ENCODE measurements at regions not wholly inside any gene's neighbourhood (a gene's known extent, or its start where the extent isn't known, plus 50 kb on each side); places are given as distances from the start of the nearest gene placed in this dataset.

DNA sequence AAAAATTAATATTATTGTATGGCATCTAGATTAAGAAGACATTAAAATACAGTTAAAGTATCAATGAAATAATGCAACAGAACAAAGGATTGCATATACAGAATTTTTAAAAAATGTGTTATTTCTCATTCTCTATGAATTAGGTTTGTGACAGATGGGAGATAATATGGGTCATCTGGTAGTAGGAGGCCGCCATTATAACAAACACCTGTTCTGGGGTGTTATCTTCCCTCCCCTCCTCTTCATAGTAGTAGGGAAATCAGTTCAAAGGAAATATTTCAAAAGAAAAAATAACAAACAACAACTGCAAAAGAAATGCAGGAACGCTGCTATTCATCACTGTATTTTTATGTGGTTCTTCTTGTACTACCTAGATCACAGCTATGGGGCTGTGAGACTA is 187.0 kb upstream of the ATP2B1 start:
- DNase-seq: no peak

DNA sequence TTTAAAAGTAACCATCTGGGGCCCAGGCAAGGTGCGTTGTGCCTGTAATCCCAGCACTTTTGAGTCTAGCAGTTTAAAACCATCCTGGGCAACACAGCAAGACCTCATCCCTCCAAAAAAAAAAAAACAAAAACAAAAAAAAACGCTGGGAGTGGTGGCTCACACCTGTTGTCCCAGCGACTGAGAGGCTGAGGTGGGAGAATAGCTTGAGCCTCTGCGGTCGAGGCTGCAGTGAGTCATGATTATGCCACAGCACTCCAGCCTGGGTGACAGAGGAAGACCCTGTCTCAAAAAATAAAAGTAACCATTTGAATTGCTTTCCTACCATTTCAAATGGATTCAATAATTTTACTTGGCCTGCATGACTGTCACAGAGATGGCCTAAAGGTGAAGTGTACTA is 186.5 kb upstream of the ATP2B1 start:
- no peak for DNase-seq

DNA sequence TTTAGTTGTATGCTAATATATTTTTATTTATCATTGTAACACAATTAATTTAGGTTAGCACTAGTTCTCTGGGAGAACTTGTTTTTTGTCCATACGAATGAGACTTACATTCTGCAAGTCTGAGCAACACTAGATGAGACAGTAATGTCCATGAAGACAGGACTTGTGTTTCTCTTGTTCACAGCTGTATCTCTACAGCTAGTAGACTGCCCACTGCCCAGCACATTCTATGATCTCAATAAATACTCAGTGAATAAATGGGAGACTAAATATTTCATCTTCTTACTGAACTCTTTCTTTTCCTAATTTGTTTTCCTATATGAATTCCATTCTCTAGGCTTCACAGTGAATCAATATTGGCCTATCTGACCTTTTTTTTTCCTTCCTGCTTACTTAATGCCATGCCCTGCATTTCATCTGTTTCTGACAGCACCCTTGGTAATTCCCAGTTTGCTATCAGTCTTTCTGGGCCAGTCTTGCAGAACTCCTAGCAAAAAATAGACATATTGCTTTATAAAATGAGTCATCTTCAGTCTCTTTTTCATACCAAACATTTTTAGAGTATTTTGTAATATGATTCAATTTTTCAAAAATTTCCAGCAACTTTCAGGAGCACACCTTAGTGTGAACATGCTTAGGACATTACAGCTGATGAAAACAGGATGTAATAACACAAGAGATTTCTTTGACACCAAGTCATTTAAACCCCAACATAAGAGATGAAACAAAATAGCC is 185.5 kb upstream of the ATP2B1 start:
- DNase-seq: no peak

DNA sequence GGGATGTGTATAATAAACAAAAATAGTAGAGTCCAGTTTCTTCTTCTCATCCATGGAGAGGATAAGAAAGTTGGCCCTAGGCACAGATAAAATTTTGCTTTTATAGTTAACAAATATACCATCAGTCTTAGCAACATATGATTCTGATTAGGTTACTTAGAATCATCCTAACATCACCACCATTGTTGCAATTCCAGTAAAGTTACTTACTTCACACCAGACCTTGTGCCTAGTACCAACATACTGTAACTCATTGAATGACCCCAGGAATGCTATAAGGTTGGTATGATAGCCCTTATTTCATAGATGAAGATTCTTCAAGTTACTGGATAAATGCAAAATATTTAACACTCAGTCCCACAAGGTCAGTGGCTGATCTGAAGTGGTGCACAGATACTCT is 183.8 kb upstream of the ATP2B1 start:
- DNase-seq: no peak

DNA sequence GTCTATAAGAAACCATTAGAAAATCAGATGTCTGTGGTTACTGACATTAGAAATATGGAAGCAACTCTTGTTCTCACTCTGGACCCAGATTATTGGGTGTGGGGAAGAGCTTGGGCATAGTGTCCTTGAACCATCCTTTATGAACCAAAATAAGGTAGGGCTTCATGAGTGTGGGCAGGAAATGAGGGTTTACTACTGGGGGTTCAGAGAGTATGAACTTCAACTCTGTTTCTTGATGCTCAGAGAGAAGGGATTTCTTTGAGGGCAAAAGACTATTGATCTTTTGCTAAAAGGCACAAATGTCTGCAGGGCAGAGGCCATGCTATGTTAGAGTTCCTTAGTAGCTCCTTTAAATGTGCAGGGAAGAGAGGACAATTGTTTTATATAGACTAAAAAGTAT is 183.3 kb upstream of the ATP2B1 start:
- DNase-seq: no peak

DNA sequence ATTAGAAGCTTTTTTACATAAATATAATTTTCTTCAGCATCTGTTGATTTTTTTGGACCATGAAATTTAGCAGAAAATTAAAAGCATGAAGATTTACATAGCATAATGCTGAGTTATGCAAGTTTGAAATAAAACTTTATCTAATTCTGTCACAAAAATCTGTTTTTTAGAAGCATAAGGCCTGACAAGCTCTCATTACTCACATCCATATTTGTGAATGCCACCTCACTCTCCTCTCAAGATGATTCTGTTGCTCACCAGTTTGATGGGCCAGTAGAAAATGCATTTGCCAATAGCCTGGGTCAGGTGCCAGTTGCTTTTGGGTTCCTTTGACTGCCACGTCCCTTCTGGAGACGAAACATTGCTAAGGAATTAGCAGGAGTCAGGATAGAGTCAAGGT is 181.5 kb upstream of the ATP2B1 start:
- no peak for DNase-seq

DNA sequence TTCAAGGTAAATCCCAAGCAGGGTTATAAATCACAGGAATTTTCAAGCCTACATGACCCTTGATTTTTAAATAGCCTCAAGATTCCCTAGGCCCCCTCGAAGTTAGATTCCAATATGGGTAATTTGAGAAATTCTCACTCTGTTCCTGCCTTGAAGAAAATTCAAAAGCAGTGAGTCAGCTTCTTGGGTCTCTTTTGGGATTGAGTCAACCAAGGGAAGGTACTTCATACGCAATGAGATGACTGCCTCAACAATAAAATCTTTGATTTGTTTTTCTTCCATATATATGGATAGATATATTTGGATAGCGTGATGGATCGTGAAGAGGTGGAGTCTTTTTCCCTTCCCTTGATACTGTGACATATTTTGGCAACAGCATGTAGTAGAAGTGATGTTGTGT is 180.4 kb upstream of the ATP2B1 start:
- DNase-seq: no peak

DNA sequence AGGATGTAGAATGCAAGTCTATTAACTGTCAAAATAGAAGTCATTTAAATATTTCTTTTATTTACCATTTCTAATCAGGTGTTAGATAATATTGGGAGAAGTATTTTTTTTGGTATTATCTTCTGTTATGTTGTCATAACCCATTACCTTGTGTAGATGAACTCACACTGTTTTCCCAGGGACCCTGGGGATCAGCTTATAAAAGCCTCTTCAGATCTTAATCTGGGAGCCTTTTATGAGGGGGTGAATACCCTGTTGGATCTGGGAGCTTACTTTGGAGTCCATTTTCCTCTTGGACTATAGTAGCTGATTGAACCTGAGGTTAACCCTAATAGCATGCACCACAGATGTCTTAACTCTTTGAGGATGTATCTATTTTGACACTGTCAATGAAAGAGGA is 176.3 kb upstream of the ATP2B1 start:
- DNase-seq: no peak

DNA sequence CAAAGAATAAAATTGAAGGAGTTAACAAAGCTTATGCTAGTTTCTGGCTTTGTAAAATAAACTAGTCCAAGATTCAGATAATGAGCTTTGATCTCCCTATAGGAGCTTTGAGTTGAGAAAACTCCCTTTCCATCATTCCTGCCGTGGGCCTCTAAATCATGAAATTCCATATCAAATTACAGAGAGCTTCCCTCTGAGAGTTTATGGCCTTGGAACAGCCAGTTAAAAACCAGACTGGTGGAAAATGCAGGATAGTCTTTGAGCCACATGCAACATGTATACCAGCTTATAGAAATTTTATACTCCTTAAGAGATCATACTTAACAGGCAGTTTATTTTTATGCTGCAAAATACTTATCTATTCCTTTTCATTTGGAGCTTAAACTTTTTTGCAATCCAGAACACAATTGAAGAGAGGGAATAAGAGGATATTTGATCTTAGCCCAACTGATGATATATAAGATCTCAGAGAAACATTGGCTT is 175.8 kb upstream of the ATP2B1 start:
- no peak for DNase-seq

DNA sequence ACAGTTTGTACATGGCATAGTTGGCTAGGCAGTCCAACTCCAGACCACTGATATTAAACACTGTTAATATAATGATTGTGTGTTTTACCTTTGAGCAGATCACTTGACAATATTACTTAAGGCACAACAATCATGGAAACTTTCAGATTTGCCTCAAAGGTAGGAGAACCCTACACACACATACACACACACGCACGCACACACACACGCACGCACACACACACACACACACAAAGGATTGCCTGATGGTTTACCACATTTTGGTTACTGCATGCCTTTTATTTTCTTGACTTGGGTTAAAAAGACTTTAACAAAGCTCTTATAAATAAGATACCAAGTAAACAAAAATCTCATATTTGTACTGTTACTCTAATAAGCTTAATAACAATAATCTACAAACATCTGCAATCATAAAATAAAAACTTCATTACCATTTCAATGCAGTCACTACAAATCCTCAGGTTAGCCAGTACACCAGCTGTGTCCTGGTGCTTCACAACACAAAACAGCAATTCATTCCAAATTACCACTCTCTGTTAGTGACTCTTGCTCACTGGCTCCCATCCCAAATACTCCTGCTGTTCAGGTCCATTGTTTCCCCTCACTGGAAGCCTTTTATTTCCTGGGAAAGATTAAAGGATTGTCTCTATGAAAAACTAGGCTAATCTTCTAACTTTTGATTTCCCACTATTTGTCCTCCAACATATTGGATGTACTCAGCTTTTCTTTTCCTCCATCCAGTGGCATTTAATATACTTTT is 175.2 kb upstream of the ATP2B1 start:
- DNase-seq: no peak

DNA sequence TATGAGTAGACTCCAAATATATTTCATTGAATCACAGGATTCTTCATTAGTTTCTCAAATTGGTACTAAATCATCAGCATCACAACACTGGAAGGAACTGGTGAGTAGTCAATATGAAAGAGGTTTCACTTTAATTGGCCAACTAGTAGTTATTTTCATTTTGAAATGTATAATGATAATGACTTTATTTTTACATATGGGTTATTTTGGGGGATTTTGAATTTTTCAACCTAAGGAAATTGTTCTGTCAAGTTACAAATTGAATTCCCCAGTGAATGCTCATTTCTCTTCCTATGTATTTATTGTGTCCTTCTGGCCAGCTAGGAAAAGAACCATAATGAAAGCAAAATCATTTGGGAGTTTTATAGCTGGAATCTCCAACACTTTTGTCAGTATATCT is 174.2 kb upstream of the ATP2B1 start:
- DNase-seq: no peak

DNA sequence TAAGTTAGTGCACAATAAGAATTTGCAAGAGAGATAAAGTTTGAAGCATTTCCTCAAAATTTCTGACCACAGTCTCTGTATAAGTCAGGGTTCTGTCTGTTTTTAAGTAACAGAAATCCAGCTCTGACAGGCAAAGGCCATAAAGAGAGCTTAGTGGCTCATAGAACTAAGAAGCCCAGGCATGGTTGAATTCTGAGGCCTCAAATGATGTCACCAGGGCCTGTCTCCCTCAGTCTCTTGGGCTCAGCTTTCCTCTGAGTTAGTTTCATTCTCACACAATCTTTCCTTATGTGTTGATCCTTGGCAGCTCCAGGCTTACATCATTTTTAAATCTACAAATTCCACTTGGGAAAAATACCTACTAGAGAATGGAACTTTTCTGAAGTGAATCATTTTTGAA is 173.4 kb upstream of the ATP2B1 start:
- DNase-seq: no peak

DNA sequence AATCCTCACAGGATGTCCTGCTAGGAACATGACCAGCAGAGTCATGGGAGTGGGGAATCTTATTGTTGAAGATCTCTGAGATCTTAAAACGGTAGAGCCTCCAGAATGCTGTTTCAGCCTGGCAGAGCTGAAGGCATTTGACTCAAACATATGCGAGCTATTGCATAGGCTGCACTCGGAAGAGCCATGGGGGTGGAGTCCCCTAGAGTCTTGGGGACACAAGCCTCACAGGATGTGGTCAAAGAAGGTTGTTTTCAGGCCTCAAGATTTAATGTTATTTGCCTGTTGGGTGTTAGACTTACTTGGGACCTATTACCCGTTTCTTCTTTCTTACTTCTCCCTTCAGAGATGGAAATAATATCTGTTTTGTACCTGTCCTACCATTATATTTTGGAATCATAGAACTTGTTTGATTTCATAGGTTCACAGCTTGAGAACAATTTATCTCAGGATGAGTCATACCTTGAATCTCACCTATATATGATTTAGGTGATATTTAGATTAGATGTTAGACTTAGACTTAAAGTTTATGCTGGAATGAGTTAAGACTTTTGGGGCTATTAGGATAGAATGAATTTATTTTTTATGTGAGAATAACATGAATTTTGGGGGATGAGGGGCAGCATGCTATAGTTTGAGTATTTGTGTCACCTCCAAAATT is 172.2 kb upstream of the ATP2B1 start:
- no peak for DNase-seq

DNA sequence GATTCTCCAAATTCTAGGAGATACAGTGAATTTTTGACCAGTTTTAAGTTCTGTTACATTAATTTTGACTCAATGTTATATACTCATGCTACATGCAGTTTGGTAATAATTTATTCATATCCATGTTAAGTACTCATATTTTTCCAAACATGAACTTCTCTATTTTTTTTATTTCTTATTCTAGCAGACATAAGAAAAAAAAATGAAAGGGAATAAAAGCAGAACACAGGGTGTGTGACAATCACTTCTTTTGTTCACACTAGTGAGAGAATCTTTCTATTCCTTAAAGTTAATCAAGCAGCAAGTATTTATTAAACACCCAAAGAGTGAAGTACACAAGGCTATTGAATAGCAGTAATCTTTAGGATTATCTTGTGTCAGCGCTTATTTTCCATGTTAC is 171.1 kb upstream of the ATP2B1 start:
- DNase-seq: no peak

DNA sequence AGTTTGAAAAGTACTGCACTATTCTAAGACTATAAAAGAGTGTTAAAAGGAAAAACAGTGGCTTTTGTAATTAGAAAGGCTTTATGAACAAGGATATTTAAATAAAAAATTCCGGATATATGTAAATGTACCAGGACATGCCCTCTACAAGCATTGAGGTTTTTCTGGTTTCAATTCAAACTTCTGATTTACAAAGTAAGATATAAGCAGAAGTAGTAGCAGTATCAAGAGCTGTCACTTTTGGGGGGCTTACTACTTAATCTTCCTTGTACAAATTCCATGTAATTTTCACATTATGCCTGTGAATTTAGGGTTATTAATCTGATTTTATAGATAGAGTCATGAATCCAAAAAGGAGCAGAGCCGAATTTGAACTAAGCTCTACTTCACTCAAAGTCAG is 170.3 kb upstream of the ATP2B1 start:
- no peak for DNase-seq

DNA sequence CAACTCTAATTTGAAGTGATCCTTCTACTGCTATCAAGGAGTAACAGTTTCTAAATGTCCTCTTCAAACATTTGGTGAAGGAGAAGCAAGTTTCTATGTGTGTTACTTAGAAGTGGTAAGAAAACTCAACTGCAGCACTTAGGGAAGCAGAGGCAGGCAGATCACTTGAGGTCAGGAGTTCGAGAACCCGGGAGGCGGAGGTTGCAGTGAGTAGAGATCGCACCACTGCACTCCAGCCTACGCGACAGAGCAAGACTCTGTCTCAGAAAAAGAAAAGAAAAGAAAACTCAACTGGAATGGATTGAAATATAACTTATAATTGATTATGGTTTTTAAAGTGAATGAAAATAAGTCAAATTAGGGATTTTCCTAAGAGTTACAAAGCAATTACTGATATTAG is 169.7 kb upstream of the ATP2B1 start:
- no peak for DNase-seq

DNA sequence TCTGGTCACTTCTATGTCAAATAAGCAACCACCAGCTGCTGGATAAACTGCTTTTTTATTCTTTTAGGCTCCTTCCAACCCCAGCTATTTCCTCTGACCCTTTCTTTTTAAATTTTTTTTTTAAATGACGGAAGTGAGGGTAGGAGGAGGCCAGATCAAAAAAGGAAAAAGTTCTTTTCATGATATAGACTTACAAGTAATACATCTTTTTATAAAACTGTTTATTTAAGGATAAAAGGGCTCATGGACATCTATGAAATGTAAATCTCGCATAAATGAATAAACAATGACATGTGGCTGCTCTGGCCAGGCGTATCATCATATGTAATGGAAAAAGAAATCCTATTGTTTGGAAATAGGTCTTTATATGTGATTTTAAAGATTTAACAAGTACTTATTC is 169.0 kb upstream of the ATP2B1 start:
- DNase-seq: no peak

DNA sequence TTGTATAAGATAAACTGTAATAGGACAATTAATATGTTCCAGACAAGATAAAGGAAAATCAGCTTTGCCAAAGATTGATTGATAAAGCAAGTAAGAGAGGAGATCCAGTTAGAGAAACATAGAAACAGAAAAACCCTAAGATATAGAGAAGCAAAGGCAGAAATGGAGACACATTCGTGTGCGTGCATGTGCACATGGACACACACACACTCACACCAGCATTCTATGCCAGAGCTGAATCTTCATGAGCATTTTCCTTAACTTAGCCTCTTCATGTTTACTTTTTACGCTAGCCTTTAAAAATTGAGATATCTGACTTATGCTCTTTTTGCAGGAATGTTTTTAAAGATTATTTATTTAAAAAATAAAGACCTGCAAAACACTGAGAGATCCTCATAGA is 168.5 kb upstream of the ATP2B1 start:
- DNase-seq: no peak

DNA sequence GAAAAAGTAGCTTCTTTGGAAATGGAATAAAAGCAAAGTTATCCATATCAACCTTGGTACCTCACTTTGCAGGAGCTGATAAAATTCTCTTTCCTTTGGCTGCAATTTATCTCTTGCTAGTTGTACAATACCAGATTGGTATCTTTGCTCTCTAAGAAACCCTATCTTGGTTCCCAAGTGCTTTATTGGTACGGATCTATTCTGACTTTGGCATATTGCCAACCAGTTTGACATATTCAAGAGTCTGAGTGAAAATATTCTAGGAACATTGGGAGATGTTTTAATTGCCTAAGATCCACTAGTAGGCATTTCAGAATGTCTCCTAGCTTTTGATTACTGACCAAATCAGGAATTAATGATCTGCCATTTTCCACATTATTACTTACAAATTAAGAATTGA is 167.2 kb upstream of the ATP2B1 start:
- no peak for DNase-seq

DNA sequence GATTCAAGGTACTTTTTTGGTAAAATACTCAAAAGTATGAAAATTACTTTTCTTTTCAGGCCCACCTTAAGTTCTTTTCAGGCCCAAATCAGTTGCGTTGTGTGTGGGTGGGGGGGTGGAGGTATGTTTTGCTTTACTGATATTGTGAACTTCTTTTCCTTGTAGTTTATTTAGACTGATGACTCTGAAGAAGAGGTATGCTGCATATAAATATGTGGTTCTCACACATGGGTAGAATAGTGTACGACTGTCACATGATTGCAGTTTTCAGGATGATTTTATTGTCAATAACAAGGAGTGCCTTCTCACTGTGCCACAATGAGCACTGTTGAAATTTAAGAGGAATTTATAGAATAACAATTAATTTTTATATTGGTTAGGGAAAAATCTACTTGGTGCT is 166.6 kb upstream of the ATP2B1 start:
- DNase-seq: no peak

DNA sequence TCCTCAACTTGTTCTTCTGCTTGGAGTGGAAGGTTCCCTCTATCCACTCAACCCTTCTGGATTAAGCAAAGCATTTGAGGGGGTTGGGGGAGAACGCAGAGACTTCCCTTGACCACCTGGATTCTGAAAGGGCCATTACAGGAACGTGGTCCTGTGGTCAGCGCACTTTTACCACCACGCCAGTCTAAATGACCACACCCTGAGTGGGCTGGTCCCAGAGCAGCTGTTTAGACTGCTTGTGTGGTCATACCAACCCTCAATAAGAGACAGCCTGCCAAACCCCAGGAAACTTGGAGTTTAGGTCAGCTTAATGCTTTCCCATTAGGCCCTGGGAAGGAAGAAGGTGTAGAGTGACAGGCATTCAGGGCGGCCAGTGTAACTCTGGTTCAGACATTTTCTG is 165.5 kb upstream of the ATP2B1 start:
- DNase-seq: no peak

DNA sequence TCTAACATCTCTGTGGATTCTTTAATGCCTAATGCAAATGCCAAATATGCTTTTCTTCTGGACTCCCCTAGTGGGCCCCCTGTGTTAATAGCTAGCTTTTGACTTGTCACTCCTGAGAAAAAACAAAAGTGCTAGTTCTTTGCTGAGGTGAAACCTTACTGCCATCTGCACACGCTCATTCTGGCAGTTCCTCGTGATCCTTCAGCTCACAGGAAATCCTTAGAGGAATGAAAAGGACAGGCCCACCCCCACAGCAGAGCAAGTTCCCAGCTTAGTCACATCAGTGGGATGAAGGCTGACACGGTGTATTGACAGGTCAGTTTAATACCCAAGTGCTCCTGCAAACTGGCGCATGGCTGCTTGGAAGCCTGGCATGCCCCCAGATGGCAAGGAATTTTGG is 165.1 kb upstream of the ATP2B1 start:
- DNase-seq: no peak

DNA sequence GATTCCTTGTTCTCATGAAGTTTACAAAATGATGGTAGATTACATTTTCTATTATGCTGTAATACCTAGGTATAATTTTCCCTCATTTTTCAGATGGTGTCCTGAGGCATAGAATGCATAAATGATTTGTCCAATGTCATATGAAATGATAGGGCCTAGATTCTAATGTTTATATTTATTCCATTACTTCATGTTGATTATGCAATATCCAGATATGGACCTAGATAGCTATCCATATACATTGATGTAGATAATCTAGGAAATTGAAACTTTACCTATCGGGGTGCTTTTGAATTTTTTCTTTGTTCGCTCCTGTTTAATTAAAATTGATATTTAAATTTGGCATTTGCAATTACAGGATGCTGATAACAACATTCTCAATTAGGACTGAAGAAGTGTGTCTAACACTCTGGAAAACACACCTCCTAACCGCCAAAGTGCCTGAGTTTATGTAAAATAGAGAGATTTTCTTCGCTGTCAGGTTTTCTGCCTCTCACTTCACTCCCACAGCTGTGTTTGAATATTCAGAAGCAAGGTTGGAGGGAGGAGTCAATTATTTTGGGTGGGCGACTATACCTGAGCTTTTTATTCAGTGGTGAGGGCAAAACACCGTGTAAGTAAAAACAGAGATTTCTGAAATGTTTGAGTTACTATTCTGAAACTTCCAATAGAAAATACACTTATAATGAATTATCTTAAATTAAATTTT is 164.4 kb upstream of the ATP2B1 start:
- DNase-seq: no peak
